ENCODE measurements at regions not wholly inside any gene's neighbourhood (a gene's known extent, or its start where the extent isn't known, plus 50 kb on each side); places are given as distances from the start of the nearest gene placed in this dataset.

GRCh38 chr1:98045767-98046641 is 125.2 kb upstream of the DPYD start:
- TF ChIP-seq ZNF140 (tag by site-specific recombination; IDR thresholded peaks at IDR 0.05): no peak
- no peak for TF ChIP-seq CTCF (tag by site-specific recombination; IDR thresholded peaks at IDR 0.05)
